CD4-positive, alpha-beta T cell treated with Interleukin-6 for 4 hours (primary cell): ENCODE measurements at regions not wholly inside any gene's neighbourhood (a gene's known extent, or its start where the extent isn't known, plus 50 kb on each side); places are given as distances from the start of the nearest gene placed in this dataset.

ENCODE experiments used
- DNase-seq: peaks from one replicate; pipeline ENCODE4 v3.0.0-alpha.2; 2020; ENCODE audit warnings: mixed read lengths

GRCh38 chr12:61356485-61356884 is 903.7 kb upstream of the USP15 start:
- no peak for DNase-seq

GRCh38 chr12:61357496-61357895 is 902.7 kb upstream of the USP15 start:
- DNase-seq = no peak

GRCh38 chr12:61362037-61362436 is 898.2 kb upstream of the USP15 start:
- no peak for DNase-seq

GRCh38 chr12:61365001-61365400 is 895.2 kb upstream of the USP15 start:
- no peak for DNase-seq

GRCh38 chr12:61367281-61367785 is 892.9 kb upstream of the USP15 start:
- no peak for DNase-seq

GRCh38 chr12:61369241-61369910 is 890.8 kb upstream of the USP15 start:
- DNase-seq = no peak

- DNase-seq = no peak
Measured at GRCh38 chr12:61384511-61384910, 875.7 kb upstream of the USP15 start.

- DNase-seq = no peak
Measured at GRCh38 chr12:61385771-61386170, 874.4 kb upstream of the USP15 start.

- DNase-seq = no peak
Measured at GRCh38 chr12:61397668-61398067, 862.5 kb upstream of the USP15 start.

- DNase-seq = no peak
Measured at GRCh38 chr12:61412201-61412600, 848.0 kb upstream of the USP15 start.

GRCh38 chr12:61414470-61414869 is 845.7 kb upstream of the USP15 start:
- DNase-seq = no peak

- DNase-seq = no peak
Measured at GRCh38 chr12:61422786-61423185, 837.4 kb upstream of the USP15 start.

- no peak for DNase-seq
Measured at GRCh38 chr12:61452076-61452475, 808.1 kb upstream of the USP15 start.

GRCh38 chr12:61487728-61488127 is 772.5 kb upstream of the USP15 start:
- DNase-seq = no peak

- DNase-seq = no peak
Measured at GRCh38 chr12:61490526-61491498, 769.4 kb upstream of the USP15 start.

- no peak for DNase-seq
Measured at GRCh38 chr12:61502179-61502578, 758.0 kb upstream of the USP15 start.

- DNase-seq = no peak
Measured at GRCh38 chr12:61504396-61505080, 755.7 kb upstream of the USP15 start.

GRCh38 chr12:61513499-61513898 is 746.7 kb upstream of the USP15 start:
- no peak for DNase-seq

- DNase-seq = no peak
Measured at GRCh38 chr12:61514016-61514415, 746.2 kb upstream of the USP15 start.

- DNase-seq = no peak
Measured at GRCh38 chr12:61521258-61521657, 738.9 kb upstream of the USP15 start.

- DNase-seq = no peak
Measured at GRCh38 chr12:61523276-61523992, 736.8 kb upstream of the USP15 start.

- no peak for DNase-seq
Measured at GRCh38 chr12:61524851-61525250, 735.4 kb upstream of the USP15 start.

GRCh38 chr12:61525331-61525730 is 734.9 kb upstream of the USP15 start:
- DNase-seq = no peak
